ENCODE measurements at regions not wholly inside any gene's neighbourhood (a gene's known extent, or its start where the extent isn't known, plus 50 kb on each side); places are given as distances from the start of the nearest gene placed in this dataset.

- no peaks in the 10 kb centered on the region for H3K9me3 ChIP-seq (ENCODE audit: control insufficient read depth, low read length, poor library complexity, severe bottlenecking)
- peaks cover 39% of the 10 kb centered on the region for H3K27me3 Mint-ChIP-seq
- DNase-seq (no peak), ATAC-seq (no peak)
- no peak overlapping the region for H3K4me3 Mint-ChIP-seq
- H3K27ac Mint-ChIP-seq = no peak overlapping the region
- H3K36me3 Mint-ChIP-seq (ENCODE audit: low read depth) = no peaks in the 10 kb centered on the region
- no peaks in the 10 kb centered on the region for H3K4me1 Mint-ChIP-seq
These were observed 120.8 kb downstream of the CTTN start for GRCh38 chr11:70519117-70519516.

- Mint-ChIP-seq H3K4me1 (no peaks in the 10 kb centered on the region), H3K4me3 (no peak overlapping the region), H3K36me3 (ENCODE audit: low read depth) (no peaks in the 10 kb centered on the region), H3K27me3 (peaks cover 45% of the 10 kb centered on the region), H3K27ac (no peak overlapping the region)
- no peak for ATAC-seq
- no peaks in the 10 kb centered on the region for H3K9me3 ChIP-seq (ENCODE audit: control insufficient read depth, low read length, poor library complexity, severe bottlenecking)
- DNase-seq = no peak
These were observed 123.4 kb downstream of the CTTN start for GRCh38 chr11:70521475-70522308.

GRCh38 chr11:70522309-70522592 is 123.9 kb downstream of the CTTN start:
- no peaks in the 10 kb centered on the region for H3K4me1 Mint-ChIP-seq
- ATAC-seq = no peak
- H3K27me3 Mint-ChIP-seq = peaks cover 49% of the 10 kb centered on the region
- DNase-seq = no peak
- H3K27ac Mint-ChIP-seq = no peak overlapping the region
- no peak overlapping the region for H3K4me3 Mint-ChIP-seq
- H3K9me3 ChIP-seq (ENCODE audit: control insufficient read depth, low read length, poor library complexity, severe bottlenecking) = no peaks in the 10 kb centered on the region
- no peaks in the 10 kb centered on the region for H3K36me3 Mint-ChIP-seq (ENCODE audit: low read depth)

GRCh38 chr11:70522593-70523311 is 124.4 kb downstream of the CTTN start:
- ATAC-seq = no peak
- Mint-ChIP-seq H3K36me3 (ENCODE audit: low read depth) (no peaks in the 10 kb centered on the region), H3K4me3 (no peak overlapping the region), H3K4me1 (no peaks in the 10 kb centered on the region), H3K27me3 (peaks cover 54% of the 10 kb centered on the region), H3K27ac (no peak overlapping the region)
- H3K9me3 ChIP-seq (ENCODE audit: control insufficient read depth, low read length, poor library complexity, severe bottlenecking) = no peaks in the 10 kb centered on the region
- DNase-seq = no peak

- Mint-ChIP-seq H3K4me3 (no peak overlapping the region), H3K27ac (no peak overlapping the region), H3K36me3 (ENCODE audit: low read depth) (no peaks in the 10 kb centered on the region), H3K27me3 (peaks cover 56% of the 10 kb centered on the region), H3K4me1 (no peaks in the 10 kb centered on the region)
- ATAC-seq (no peak), DNase-seq (no peak)
- no peaks in the 10 kb centered on the region for H3K9me3 ChIP-seq (ENCODE audit: control insufficient read depth, low read length, poor library complexity, severe bottlenecking)
These were observed 125.2 kb downstream of the CTTN start for GRCh38 chr11:70523384-70524095.

GRCh38 chr11:70524096-70524922 is 126.0 kb downstream of the CTTN start:
- ATAC-seq (no peak), DNase-seq (no peak)
- Mint-ChIP-seq H3K27ac (no peak overlapping the region), H3K36me3 (ENCODE audit: low read depth) (no peaks in the 10 kb centered on the region), H3K27me3 (peaks cover 56% of the 10 kb centered on the region), H3K4me1 (no peaks in the 10 kb centered on the region), H3K4me3 (no peak overlapping the region)
- H3K9me3 ChIP-seq (ENCODE audit: control insufficient read depth, low read length, poor library complexity, severe bottlenecking) = no peaks in the 10 kb centered on the region

GRCh38 chr11:70525006-70525405 is 126.7 kb downstream of the CTTN start:
- DNase-seq (no peak), ATAC-seq (no peak)
- no peaks in the 10 kb centered on the region for H3K4me1 Mint-ChIP-seq
- H3K4me3 Mint-ChIP-seq = no peak overlapping the region
- no peaks in the 10 kb centered on the region for H3K36me3 Mint-ChIP-seq (ENCODE audit: low read depth)
- H3K27ac Mint-ChIP-seq = no peak overlapping the region
- peaks cover 55% of the 10 kb centered on the region for H3K27me3 Mint-ChIP-seq
- no peaks in the 10 kb centered on the region for H3K9me3 ChIP-seq (ENCODE audit: control insufficient read depth, low read length, poor library complexity, severe bottlenecking)

- ATAC-seq (no peak), DNase-seq (no peak)
These were observed 127.1 kb downstream of the CTTN start for GRCh38 chr11:70525466-70525865.

GRCh38 chr11:70526116-70527045 is 128.1 kb downstream of the CTTN start:
- H3K4me1 Mint-ChIP-seq = no peaks in the 10 kb centered on the region
- no peak for ATAC-seq
- no peak overlapping the region for H3K27ac Mint-ChIP-seq

More at GRCh38 chr11:70525466-70525865, 127.1 kb downstream of the CTTN start:
- Mint-ChIP-seq H3K27ac (no peak overlapping the region), H3K27me3 (peaks cover 51% of the 10 kb centered on the region), H3K4me1 (no peaks in the 10 kb centered on the region), H3K4me3 (no peak overlapping the region), H3K36me3 (ENCODE audit: low read depth) (no peaks in the 10 kb centered on the region)
- H3K9me3 ChIP-seq (ENCODE audit: control insufficient read depth, low read length, poor library complexity, severe bottlenecking) = no peaks in the 10 kb centered on the region

GRCh38 chr11:70527046-70527395 is 128.7 kb downstream of the CTTN start:
- Mint-ChIP-seq H3K36me3 (ENCODE audit: low read depth) (no peaks in the 10 kb centered on the region), H3K4me1 (no peaks in the 10 kb centered on the region), H3K27me3 (peaks cover 35% of the 10 kb centered on the region), H3K4me3 (no peak overlapping the region), H3K27ac (no peak overlapping the region)
- H3K9me3 ChIP-seq (ENCODE audit: control insufficient read depth, low read length, poor library complexity, severe bottlenecking) = no peaks in the 10 kb centered on the region
- ATAC-seq = no peak
- no peak for DNase-seq

More at GRCh38 chr11:70526116-70527045, 128.1 kb downstream of the CTTN start:
- Mint-ChIP-seq H3K4me3 (no peak overlapping the region), H3K36me3 (ENCODE audit: low read depth) (no peaks in the 10 kb centered on the region), H3K27me3 (peaks cover 41% of the 10 kb centered on the region)
- DNase-seq = no peak
- no peaks in the 10 kb centered on the region for H3K9me3 ChIP-seq (ENCODE audit: control insufficient read depth, low read length, poor library complexity, severe bottlenecking)

GRCh38 chr11:70527429-70528045 is 129.2 kb downstream of the CTTN start:
- H3K27ac Mint-ChIP-seq = no peak overlapping the region
- no peak overlapping the region for H3K4me3 Mint-ChIP-seq
- ATAC-seq (no peak), DNase-seq (no peak)
- H3K9me3 ChIP-seq (ENCODE audit: control insufficient read depth, low read length, poor library complexity, severe bottlenecking) = no peaks in the 10 kb centered on the region
- H3K4me1 Mint-ChIP-seq = no peaks in the 10 kb centered on the region
- peaks cover 30% of the 10 kb centered on the region for H3K27me3 Mint-ChIP-seq
- no peaks in the 10 kb centered on the region for H3K36me3 Mint-ChIP-seq (ENCODE audit: low read depth)

Data from T-helper 17 cell (primary cell).